CD14-positive monocyte (primary cell): ENCODE measurements at regions not wholly inside any gene's neighbourhood (a gene's known extent, or its start where the extent isn't known, plus 50 kb on each side); places are given as distances from the start of the nearest gene placed in this dataset.

ENCODE experiments used
- DNase-seq, 3 donors: peaks; one replicate each; pipeline ENCODE4 v3.0.0-alpha.2; 2011 to 2022
- H2AFZ ChIP-seq: 2 replicates; pipeline ENCODE4 v1.6.0; 2012; ENCODE audit warnings: mild to moderate bottlenecking, low read depth, low read length, inconsistent platforms; ENCODE audit not compliant: insufficient read depth, poor library complexity, severe bottlenecking
- H3K27ac ChIP-seq, 2 donors: 1 replicate in 1 of 2; 2 replicates in 1 of 2; pipeline ENCODE4 v1.5.1; 2012 to 2013; ENCODE audit warnings: low read length in 2 of 2, control low read depth in 1 of 2, inconsistent platforms in 1 of 2, low read depth in 1 of 2, mild to moderate bottlenecking in 1 of 2
- H3K27me3 ChIP-seq, 2 donors: one replicate each; pipeline versions ENCODE4 v1.6.0 to v1.6.1; 2011 to 2013; ENCODE audit warnings: low read length in 2 of 2; ENCODE audit not compliant: control insufficient read depth in 2 of 2, insufficient read depth in 2 of 2
- H3K36me3 ChIP-seq, 2 donors: replicated peaks in 1 of 2; 1 replicate in 1 of 2; 2 replicates in 1 of 2; pipeline versions ENCODE4 v1.5.1 to v1.6.1; 2012 to 2013; ENCODE audit warnings: low read length in 2 of 2, control low read depth in 1 of 2, inconsistent platforms in 1 of 2, mild to moderate bottlenecking in 1 of 2; ENCODE audit not compliant: insufficient read depth in 2 of 2, control insufficient read depth in 1 of 2
- H3K4me1 ChIP-seq, 2 donors: 1 replicate in 1 of 2; 2 replicates in 1 of 2; pipeline versions ENCODE4 v1.5.1 to v1.6.1; 2012 to 2013; ENCODE audit warnings: low read length in 2 of 2, control low read depth in 1 of 2, inconsistent platforms in 1 of 2, mild to moderate bottlenecking in 1 of 2, moderate library complexity in 1 of 2; ENCODE audit not compliant: insufficient read depth in 2 of 2, control insufficient read depth in 1 of 2
- H3K4me2 ChIP-seq: replicated peaks from 2 replicates; pipeline ENCODE3; 2012; ENCODE audit warnings: low read length, moderate library complexity, mild to moderate bottlenecking; ENCODE audit not compliant: poor library complexity, severe bottlenecking; ENCODE audit errors: extremely low read depth
- H3K4me3 ChIP-seq, 3 experiments: fragments of 200-600 bp in 1 of 3; sonication (generic) in 1 of 3; replicated peaks in 1 of 3; 1 replicate in 2 of 3; 2 replicates in 1 of 3; pipeline ENCODE4 v1.5.1; 2011 to 2013; ENCODE audit warnings: low read length in 3 of 3, mild to moderate bottlenecking in 3 of 3, control low read depth in 2 of 3, low read depth in 2 of 3, inconsistent platforms in 1 of 3, moderate library complexity in 1 of 3
- H3K79me2 ChIP-seq: 2 replicates; pipeline ENCODE4 v1.6.0; 2012; ENCODE audit warnings: mild to moderate bottlenecking, control low read depth, inconsistent platforms, low read length, moderate library complexity; ENCODE audit not compliant: insufficient read depth
- H3K9ac ChIP-seq: 2 replicates; pipeline ENCODE4 v1.6.0; 2017; ENCODE audit warnings: low read length, mild to moderate bottlenecking; ENCODE audit not compliant: insufficient read depth, poor library complexity, severe bottlenecking
- H3K9me3 ChIP-seq, 2 donors: replicated peaks in 1 of 2; 1 replicate in 1 of 2; 2 replicates in 1 of 2; pipeline versions ENCODE4 v1.5.1 to v1.6.1; 2012 to 2013; ENCODE audit warnings: low read length in 2 of 2, control low read depth in 1 of 2; ENCODE audit not compliant: control insufficient read depth in 1 of 2, insufficient read depth in 1 of 2
- H4K20me1 ChIP-seq: 2 replicates; pipeline ENCODE4 v1.6.0; 2012; ENCODE audit warnings: mild to moderate bottlenecking, low read length, control low read depth, moderate library complexity; ENCODE audit not compliant: insufficient read depth
- H3K27ac Mint-ChIP-seq, 7 donors: one replicate each; pipeline ENCODE4 v1.8.0; 2020; ENCODE audit warnings: mild to moderate bottlenecking in 7 of 7, mixed read lengths in 7 of 7, moderate library complexity in 6 of 7, inconsistent platforms in 2 of 7
- H3K27me3 Mint-ChIP-seq, 3 donors: one replicate each; pipeline ENCODE4 v1.8.0; 2021 to 2022; ENCODE audit warnings: low read depth in 3 of 3, mild to moderate bottlenecking in 3 of 3, mixed read lengths in 3 of 3, moderate library complexity in 3 of 3, inconsistent platforms in 1 of 3
- H3K36me3 Mint-ChIP-seq, 2 donors: one replicate each; pipeline ENCODE4 v1.8.0; 2020; ENCODE audit warnings: mixed read lengths in 2 of 2, inconsistent platforms in 1 of 2, mild to moderate bottlenecking in 1 of 2
- H3K4me1 Mint-ChIP-seq: one replicate; pipeline ENCODE4 v1.8.0; 2020; ENCODE audit warnings: mild to moderate bottlenecking, mixed read lengths
- H3K4me3 Mint-ChIP-seq, 2 donors: one replicate each; pipeline ENCODE4 v1.8.0; 2020; ENCODE audit warnings: mild to moderate bottlenecking in 2 of 2, mixed read lengths in 2 of 2, moderate library complexity in 1 of 2
- H3K9me3 Mint-ChIP-seq, 7 donors: one replicate each; pipeline ENCODE4 v1.8.0; 2020 to 2022; ENCODE audit warnings: mixed read lengths in 7 of 7, mild to moderate bottlenecking in 6 of 7, moderate library complexity in 6 of 7, inconsistent platforms in 2 of 7
- WGBS: methylation state at CpG from one replicate; pipeline ENCODE4 v1.1.5; 2013; ENCODE audit warnings: missing lambda C conversion rate; ENCODE audit not compliant: insufficient coverage; 5-methylcytosine and 5-hydroxymethylcytosine counted together
- intact Hi-C, 2 donors: fragments of 100-400 bp; cut with micrococcal nuclease; formaldehyde crosslinking; loops; one replicate each; pipeline versions ENCODE4 v1.15.0 to v1.15.1; 2023
- TF ChIP-seq, protein P1 (sequence below): fragments of 200-600 bp; IDR thresholded peaks from one replicate; pipeline ENCODE4 v1.8.0; 2022; ENCODE audit warnings: antibody characterized with exemption, mild to moderate bottlenecking

DNA sequence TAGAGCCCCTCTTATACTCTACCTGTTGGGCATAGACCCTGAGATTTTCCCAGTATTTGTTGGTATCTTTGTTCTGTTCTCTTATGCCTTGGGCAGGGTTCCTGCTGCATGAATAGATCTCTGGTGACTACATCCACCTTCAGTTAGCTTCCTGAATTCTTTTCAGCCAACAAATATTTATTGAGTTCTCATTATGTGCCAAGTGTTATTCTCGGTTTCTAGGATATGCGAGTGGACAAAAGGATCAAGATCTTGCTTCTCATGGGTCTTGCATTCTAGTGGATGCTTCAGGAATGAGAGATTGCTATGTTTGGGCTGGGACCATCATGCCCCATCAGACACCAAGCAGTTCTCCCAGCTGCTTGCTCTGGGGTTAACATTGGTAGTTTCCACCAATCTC lies 340.0 kb downstream of the METTL15 start:
- DNase-seq, result no peak
- no peak overlapping the region for H3K4me3 Mint-ChIP-seq
- WGBS, result 80% methylated on average over 1 of the region's 2 CpGs

DNA sequence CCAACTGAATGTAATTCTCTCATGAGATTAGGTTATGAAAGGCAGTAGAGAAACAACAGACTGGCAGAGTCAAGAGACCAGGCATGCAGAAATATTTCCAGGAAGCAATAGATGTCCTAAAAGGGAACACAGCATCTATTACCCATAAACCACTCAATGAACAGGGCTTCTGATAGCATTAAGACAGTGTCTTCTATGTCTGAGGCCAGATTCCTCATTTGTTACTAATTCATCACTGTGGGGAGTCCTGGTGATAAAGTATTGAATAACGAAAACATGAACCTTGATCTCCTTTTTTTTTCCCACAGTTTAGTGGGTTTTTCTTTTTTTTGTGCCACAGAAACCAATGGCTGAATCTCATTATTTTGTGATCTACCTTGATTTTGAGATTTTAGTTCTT lies 339.0 kb downstream of the METTL15 start:
- no CpG with 5 or more reads among the region's 1 CpG for WGBS

More for the DNA sequence above, 340.0 kb downstream of the METTL15 start:
- Mint-ChIP-seq H3K9me3 (peaks cover 1 to 18% (median 6%) of the 10 kb centered on the region in 7 donors), H3K4me1 (no peaks in the 10 kb centered on the region), H3K27ac (no peak overlapping the region), H3K27me3 (peaks cover 0 to 2% (median 0%) of the 10 kb centered on the region in 3 donors), H3K36me3 (no peaks in the 10 kb centered on the region)
- no peak overlapping the region for H2AFZ ChIP-seq
- H3K36me3 ChIP-seq, result no peaks in the 10 kb centered on the region
- no peaks in the 10 kb centered on the region for H3K4me1 ChIP-seq
- H3K79me2 ChIP-seq, result no peaks in the 10 kb centered on the region
- intact Hi-C loops, result no loop called here
- no peaks in the 10 kb centered on the region for H3K27me3 ChIP-seq
- H3K4me3 ChIP-seq, result no peak overlapping the region
- TF ChIP-seq, protein P1, sequence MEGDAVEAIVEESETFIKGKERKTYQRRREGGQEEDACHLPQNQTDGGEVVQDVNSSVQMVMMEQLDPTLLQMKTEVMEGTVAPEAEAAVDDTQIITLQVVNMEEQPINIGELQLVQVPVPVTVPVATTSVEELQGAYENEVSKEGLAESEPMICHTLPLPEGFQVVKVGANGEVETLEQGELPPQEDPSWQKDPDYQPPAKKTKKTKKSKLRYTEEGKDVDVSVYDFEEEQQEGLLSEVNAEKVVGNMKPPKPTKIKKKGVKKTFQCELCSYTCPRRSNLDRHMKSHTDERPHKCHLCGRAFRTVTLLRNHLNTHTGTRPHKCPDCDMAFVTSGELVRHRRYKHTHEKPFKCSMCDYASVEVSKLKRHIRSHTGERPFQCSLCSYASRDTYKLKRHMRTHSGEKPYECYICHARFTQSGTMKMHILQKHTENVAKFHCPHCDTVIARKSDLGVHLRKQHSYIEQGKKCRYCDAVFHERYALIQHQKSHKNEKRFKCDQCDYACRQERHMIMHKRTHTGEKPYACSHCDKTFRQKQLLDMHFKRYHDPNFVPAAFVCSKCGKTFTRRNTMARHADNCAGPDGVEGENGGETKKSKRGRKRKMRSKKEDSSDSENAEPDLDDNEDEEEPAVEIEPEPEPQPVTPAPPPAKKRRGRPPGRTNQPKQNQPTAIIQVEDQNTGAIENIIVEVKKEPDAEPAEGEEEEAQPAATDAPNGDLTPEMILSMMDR, result no peak
- H3K9me3 ChIP-seq, result peaks cover 2 to 4% of the 10 kb centered on the region in 2 donors
- H3K27ac ChIP-seq, result no peak overlapping the region
- no peak overlapping the region for H3K9ac ChIP-seq
- no peak overlapping the region for H3K4me2 ChIP-seq
- no peaks in the 10 kb centered on the region for H4K20me1 ChIP-seq

More for the DNA sequence above, 339.0 kb downstream of the METTL15 start:
- Histone ChIP-seq H4K20me1 (no peaks in the 10 kb centered on the region), H3K4me2 (no peak overlapping the region), H3K9ac (no peak overlapping the region), H3K79me2 (no peaks in the 10 kb centered on the region), H3K4me3 (no peak overlapping the region), H3K36me3 (no peaks in the 10 kb centered on the region), H3K27me3 (no peaks in the 10 kb centered on the region), H3K4me1 (no peaks in the 10 kb centered on the region), H3K27ac (no peak overlapping the region), H2AFZ (no peak overlapping the region), H3K9me3 (peaks cover 2 to 4% of the 10 kb centered on the region in 2 donors)
- Mint-ChIP-seq H3K27ac (no peak overlapping the region), H3K4me1 (no peaks in the 10 kb centered on the region), H3K27me3 (peaks cover 0 to 2% (median 0%) of the 10 kb centered on the region in 3 donors), H3K4me3 (no peak overlapping the region), H3K9me3 (peaks cover 1 to 18% (median 6%) of the 10 kb centered on the region in 7 donors), H3K36me3 (no peaks in the 10 kb centered on the region)
- intact Hi-C loops, result no loop called here
- DNase-seq, result no peak
- TF ChIP-seq, protein P1, result no peak
